HG03342 (cell line): ENCODE measurements at regions not wholly inside any gene's neighbourhood (a gene's known extent, or its start where the extent isn't known, plus 50 kb on each side); places are given as distances from the start of the nearest gene placed in this dataset.
"Not testable (repeated sequence)": the region's sequence is repeated elsewhere in the genome, so short reads cannot be mapped to it uniquely, and the experiment has no call there.

Experiments used
- ATAC-seq: cut with Tn5 transposase; IDR thresholded peaks from one replicate; pipeline ENCODE4 v1.9.1; 2021; ENCODE audit warnings: mild to moderate bottlenecking, moderate library complexity; ENCODE audit not compliant: unreplicated experiment

GRCh38 chr2:228369400-228370031, 188.0 kb upstream of the SPHKAP start:
- ATAC-seq: no peak

DNA sequence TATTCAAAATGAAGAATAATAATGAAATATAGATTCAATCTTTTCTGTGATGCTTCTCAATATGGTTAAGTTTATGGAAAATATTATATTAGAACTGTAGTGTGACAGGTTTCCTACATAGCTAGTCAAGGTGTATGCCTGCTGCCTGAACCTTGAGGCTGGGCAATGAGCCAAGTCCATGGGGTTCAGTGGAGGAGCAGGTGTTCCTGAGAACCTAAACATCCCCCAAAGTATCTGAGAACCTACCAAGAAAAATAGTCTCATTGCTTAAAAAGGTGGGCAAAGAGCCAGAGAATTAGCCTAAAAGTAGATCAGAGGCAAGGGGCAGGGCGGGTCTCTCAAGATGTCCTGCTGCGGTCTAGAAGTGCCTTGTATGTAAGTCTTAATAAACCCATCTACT, 185.9 kb upstream of the SPHKAP start:
- ATAC-seq: no peak

DNA sequence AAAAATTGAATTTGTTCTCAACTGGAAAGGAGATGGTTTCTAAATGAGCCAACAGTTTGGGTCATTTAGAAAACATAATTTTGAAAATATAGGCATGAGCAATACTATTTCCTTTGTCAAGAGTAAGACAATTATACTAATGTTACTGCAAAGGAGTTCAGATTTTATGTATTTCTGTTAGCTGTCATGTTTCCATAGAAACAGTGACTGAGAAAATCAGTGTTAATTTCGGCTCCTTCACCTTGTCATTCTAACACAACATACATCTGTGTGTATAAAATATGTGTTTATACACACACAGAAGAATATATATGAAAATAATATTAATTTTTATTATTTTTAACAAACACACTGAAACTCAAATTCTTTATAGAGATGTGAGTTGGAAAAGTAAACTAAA, 178.0 kb upstream of the SPHKAP start:
- ATAC-seq: no peak

DNA sequence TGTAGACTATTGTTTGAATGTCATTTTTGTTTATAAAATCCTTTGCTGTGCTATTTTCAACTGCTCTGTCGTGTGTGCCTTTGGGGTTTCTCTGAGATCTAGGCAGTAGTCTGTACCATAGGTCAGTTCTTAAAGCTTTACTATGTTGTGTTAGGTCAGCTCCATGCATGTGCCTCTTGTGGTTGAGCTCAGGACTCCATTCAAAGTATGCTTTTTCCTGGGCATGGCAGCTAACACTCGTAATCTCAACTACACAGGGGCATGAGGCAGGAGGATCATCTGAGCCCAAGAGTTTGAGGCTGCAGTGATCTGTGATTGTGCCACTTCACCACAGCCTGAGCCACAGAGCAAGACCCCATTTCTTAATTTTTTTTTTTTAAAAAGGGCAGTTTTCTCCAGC, 174.4 kb upstream of the SPHKAP start:
- no peak for ATAC-seq

DNA sequence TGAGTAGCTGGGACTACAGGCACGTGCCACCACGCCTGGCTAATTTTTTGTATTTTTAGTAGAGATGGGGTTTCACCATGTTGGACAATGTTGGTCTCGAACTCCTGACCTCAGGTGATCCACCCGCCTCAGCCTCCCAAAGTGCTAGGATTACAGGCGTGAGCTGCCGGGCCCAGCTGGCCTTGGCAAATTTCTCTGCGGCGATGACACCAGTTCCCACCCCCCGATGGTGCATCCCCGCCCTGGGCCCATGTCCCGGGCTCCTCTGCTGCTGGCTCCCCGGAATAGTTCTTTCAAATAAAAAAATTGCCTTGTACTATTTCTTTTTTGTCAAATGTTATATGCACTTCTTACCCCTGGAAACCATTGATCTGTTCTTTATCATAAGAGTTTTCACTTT, 171.5 kb upstream of the SPHKAP start:
- not testable (repeated sequence) for ATAC-seq

GRCh38 chr2:228352048-228352447, 170.6 kb upstream of the SPHKAP start:
- no peak for ATAC-seq

GRCh38 chr2:228348516-228349064, 167.1 kb upstream of the SPHKAP start:
- ATAC-seq: no peak

DNA sequence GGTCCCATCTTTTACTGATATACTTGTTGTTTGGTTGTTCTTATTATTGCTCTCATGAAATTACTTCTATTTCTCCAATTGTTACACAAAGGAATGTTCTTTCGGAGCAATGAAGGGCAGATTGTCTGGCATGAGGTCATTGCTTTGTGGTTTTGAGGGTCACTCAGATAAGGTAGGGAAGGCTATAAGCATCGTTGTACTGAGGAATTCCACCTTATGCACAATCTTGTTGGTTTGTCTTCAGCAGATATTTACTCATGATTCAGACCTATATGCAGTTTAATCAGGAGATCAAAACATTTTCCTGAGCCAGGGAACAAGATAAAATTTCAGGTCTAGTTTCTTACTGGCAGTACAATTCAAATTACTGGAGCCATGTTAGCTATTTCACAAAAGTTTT, 163.0 kb upstream of the SPHKAP start:
- ATAC-seq: no peak

GRCh38 chr2:228339525-228339924, 158.0 kb upstream of the SPHKAP start:
- ATAC-seq: no peak

DNA sequence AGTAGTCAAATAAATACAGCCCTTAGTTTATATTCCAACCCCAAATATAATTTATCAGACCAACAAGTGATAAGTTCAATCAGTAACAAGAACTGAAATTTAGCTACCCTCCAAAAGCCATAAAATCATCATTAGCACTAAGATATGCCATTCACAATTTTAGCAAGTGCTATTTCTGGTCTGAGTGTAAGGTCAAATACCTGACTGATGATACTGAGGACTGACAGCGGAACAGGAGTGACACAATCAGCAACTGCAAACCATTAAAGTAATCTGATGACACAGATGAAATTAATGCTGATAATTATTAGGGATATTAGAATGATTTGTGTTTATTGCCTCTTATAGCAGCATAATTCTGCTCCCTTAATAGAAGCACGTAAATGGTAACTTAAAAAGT, 152.7 kb upstream of the SPHKAP start:
- ATAC-seq: no peak

GRCh38 chr2:228329282-228329681, 147.8 kb upstream of the SPHKAP start:
- no peak for ATAC-seq

DNA sequence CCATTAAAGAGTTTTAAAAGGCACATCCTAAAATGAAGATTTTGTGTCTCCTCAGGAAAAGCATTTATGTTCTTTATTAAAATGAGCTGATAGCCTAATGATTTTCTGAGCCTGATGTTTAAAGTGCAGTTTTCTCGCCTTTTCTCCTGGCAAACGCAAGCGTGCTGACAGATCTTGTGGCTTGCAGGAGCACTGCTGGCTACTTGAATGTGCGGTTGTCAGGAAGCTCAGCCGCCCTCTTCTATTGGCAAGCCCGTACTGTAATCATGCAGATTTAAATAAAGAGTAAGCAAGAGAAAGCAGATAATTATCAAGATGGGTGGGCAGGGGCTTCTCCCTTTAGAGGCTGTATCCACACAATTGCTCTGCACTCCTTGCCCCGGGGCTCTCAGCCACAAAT, 139.5 kb upstream of the SPHKAP start:
- ATAC-seq: no peak

DNA sequence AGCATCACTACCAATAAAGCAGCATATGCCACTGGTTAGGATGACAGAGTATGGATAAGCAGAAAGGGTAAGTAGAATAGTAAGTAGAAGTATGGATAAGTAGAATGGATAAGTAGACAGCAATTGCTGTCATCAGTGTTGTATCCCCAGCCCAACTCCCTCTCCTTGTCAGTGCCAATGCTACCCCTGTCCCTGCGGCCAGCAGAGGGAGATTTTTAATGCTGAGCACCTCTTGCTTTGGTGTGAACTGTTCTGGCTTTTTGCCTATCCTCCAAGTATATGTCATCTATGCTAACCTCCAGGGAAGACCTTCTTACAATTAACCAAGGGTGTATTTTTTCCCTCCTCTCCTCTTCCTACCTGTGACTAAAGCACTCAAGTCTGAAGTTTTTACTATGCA, 136.7 kb upstream of the SPHKAP start:
- ATAC-seq: peak; percentile 56

DNA sequence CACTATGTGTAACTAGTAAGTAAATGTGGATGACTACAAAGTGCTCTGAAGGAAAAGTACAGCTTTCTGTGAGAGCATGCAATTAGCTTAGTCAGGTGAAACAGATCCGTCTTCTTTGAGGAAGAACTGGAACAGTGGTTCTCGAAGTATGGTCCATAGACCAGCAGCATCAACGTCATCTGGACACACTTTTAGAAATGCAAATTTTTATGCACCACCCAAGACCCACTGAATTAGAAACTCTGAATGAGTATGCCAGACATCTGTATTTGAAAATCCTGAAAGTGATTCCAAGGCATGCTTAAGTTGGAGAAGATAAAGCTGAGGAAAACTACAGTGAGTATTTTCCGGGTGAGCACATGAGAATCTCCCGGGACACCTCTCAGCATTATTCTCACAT, 130.7 kb upstream of the SPHKAP start:
- ATAC-seq: no peak

GRCh38 chr2:228303960-228304359, 122.5 kb upstream of the SPHKAP start:
- no peak for ATAC-seq

- ATAC-seq: no peak
Measured at GRCh38 chr2:228283491-228284171, 102.1 kb upstream of the SPHKAP start.

DNA sequence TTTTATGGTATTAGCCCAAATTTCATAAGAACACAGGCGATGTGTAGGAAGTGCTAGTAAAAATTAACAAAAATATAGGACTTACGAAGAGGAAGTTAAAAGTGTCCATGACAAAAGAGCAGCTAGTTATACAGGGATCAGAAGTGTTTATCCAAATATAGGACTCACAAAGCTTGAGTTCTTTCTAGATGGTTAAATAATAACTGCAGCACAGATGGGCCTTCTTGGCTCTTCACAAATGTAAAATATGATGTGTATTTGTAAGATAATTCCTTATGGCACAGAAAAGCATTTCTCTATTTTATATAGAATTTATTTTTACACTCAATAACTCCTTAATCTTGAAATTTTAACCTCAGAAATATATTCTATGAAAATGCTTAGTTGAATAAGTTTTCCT, 100.9 kb upstream of the SPHKAP start:
- ATAC-seq: no peak

DNA sequence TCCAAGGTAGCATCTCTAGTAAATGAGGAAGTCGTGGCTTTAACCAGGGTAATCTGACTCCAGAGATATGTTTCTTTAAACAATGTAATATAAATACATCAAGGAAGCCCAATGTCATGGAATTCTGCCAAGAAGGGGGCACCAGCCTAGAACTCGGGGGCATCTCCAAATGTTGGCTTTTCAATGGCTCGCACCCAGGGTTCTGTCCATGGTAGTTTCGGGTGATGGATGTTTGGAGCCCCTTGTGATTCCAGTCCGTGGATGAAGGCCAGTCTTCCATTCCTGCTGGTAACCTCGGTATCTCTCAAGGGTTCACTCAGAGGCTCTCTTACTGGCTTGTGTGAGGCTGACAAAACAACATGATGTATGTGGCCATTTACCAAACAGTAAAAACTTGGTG, 91.7 kb upstream of the SPHKAP start:
- ATAC-seq: no peak

GRCh38 chr2:228269351-228269750, 87.9 kb upstream of the SPHKAP start:
- ATAC-seq: no peak

DNA sequence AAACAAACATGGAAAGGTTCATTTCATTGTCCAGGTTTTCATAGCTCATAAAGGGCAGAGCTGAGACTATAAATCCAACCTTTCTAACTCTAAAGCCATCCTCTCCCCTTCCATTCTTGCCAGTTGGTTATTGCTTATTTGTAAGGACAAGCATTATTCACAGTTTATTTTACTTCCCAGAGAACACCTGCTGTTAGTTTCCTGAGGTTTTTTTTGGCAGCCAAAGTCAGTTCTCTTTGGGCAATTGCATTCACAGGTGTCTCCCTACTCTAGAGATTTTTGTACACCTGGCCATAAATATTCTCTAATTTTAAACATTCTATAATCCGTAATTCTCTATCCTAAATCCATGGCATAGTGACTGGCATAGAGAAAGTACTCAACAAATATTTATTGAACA, 87.3 kb upstream of the SPHKAP start:
- no peak for ATAC-seq

DNA sequence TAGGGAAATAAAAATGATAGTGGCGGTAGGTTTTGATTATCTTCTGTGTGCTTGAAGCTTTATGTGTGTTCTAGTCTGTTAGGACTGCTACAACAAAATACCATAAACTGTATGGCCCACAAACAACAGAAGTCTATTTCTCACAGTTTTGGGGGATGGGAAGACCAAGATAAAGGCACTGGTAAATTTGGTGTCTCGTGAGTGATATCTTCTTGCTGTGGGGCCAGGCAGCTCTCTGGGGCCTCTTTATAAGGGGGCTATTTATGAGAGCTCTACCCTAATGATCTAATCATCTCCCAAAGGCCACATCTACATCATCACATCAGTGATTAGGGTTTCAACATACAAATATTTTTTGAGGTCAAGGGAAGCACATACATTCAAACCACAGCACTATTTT, 86.8 kb upstream of the SPHKAP start:
- ATAC-seq: no peak

GRCh38 chr2:228263156-228263555, 81.7 kb upstream of the SPHKAP start:
- no peak for ATAC-seq

- ATAC-seq: no peak
Measured at GRCh38 chr2:228261546-228261945, 80.1 kb upstream of the SPHKAP start.
